Fibroblast of pulmonary artery (primary cell): ENCODE measurements at regions not wholly inside any gene's neighbourhood (a gene's known extent, or its start where the extent isn't known, plus 50 kb on each side); places are given as distances from the start of the nearest gene placed in this dataset.

ENCODE experiments used
- DNase-seq: peaks from one replicate; pipeline ENCODE4 v3.0.0-alpha.2; 2010; ENCODE audit warnings: low read depth
- H3K4me3 ChIP-seq: replicated peaks from 2 replicates; pipeline ENCODE4 v1.5.1; 2011; ENCODE audit warnings: low read depth, mild to moderate bottlenecking, control low read depth, low read length, moderate library complexity
- TF ChIP-seq, protein P1 (sequence below): IDR thresholded peaks from 2 replicates; pipeline ENCODE4 v1.5.1; 2011; ENCODE audit warnings: mild to moderate bottlenecking, control low read depth, low read length, inconsistent platforms; ENCODE audit errors: missing control alignments

DNA sequence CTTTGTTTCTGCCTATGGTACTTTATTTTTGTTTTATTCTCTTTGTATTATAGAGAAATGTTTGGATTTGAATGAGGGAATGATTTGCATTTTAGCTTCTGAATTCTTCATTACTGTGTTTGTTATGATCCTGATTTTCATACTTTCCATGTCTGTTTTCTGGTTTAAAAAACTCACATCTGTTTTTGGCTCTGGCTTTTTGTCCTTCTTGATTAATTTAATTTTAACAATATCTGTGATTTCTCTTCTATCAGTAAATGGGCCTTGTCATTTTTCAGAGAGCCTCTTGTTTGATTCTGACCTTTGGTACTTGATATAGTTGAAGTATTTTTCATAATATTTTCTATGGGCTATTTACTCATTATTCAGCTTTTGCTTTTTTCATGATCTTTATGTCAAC, 341.6 kb upstream of the HAND2 start:
- H3K4me3 ChIP-seq = no peak overlapping the region
- no peak for DNase-seq
- TF ChIP-seq, protein P1, sequence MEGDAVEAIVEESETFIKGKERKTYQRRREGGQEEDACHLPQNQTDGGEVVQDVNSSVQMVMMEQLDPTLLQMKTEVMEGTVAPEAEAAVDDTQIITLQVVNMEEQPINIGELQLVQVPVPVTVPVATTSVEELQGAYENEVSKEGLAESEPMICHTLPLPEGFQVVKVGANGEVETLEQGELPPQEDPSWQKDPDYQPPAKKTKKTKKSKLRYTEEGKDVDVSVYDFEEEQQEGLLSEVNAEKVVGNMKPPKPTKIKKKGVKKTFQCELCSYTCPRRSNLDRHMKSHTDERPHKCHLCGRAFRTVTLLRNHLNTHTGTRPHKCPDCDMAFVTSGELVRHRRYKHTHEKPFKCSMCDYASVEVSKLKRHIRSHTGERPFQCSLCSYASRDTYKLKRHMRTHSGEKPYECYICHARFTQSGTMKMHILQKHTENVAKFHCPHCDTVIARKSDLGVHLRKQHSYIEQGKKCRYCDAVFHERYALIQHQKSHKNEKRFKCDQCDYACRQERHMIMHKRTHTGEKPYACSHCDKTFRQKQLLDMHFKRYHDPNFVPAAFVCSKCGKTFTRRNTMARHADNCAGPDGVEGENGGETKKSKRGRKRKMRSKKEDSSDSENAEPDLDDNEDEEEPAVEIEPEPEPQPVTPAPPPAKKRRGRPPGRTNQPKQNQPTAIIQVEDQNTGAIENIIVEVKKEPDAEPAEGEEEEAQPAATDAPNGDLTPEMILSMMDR = no peak

DNA sequence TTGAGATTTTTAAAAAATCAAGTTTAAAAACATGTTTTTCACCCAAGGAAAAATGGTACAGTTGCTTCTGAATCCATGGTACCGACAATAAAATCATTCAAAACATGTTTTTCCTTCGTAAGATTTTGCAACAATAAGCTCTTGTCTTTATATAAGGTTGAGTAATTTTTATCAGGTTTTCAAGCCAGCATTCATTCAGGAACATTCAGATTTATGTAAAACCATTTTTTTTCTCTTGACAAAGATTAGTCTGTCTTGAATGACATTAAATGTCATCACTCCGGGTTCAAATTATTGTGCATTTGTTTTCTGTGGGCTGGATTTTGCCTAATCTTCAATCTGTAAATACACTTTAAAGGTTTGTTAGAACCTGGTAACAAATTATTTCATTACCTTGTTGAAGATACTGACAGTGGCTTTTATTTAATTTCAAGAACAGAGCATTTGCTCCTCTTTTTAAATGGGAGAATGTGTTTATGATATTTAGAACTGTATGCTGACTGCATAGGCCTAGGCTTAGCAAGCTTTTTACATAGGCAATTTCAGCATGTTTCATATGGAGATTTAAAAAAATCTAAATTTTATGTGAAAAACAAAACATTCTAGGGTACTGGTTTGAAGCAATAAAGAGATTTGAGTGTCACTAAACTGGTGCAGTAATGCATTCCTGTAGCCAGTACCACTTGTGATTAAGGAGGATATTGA, 336.4 kb upstream of the HAND2 start:
- TF ChIP-seq, protein P1 = no peak
- DNase-seq = no peak
- no peak overlapping the region for H3K4me3 ChIP-seq

DNA sequence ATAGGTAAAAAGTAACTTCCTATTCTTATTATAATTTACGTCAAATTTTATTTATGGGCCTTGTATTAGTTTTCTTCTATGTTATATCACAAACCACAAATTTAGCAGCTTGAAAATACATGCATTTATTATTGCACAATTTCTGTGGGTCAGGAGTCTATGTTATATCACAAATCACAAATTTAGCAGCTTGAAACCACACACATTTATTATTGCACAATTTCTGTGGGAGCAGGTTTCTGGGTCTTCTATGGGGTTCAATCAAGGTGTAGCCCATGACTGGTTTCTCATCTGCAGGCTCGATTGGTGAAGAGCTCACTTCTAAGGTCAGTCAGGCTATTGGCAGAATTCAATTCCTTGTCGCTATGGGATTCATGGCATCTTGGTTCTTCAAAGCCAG, 332.7 kb upstream of the HAND2 start:
- no peak overlapping the region for H3K4me3 ChIP-seq
- no peak for DNase-seq
- TF ChIP-seq, protein P1 = no peak

DNA sequence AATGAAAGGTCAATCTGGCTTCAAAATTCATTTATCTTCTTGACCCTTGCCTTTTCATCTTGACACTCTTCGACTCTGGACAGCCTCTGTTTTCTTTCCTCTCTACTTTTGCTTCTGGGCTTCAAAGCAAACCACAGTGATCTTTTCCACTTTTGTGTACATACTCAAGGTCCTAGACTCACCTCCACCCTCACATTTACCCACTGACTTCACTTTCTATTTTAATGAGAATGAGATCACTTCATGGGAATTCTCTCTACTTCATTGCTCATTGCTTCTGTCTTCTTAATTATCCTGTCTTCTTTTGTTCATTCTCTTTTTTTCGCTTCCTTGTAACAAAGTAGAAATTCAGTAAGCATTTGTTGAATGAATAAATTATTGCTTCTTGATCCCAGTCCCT, 330.1 kb upstream of the HAND2 start:
- TF ChIP-seq, protein P1 = no peak
- no peak for DNase-seq
- H3K4me3 ChIP-seq = no peak overlapping the region

- no peak for DNase-seq
- no peak overlapping the region for H3K4me3 ChIP-seq
- TF ChIP-seq, protein P1 = no peak
These were observed 329.2 kb upstream of the HAND2 start for GRCh38 chr4:173859091-173859713.

DNA sequence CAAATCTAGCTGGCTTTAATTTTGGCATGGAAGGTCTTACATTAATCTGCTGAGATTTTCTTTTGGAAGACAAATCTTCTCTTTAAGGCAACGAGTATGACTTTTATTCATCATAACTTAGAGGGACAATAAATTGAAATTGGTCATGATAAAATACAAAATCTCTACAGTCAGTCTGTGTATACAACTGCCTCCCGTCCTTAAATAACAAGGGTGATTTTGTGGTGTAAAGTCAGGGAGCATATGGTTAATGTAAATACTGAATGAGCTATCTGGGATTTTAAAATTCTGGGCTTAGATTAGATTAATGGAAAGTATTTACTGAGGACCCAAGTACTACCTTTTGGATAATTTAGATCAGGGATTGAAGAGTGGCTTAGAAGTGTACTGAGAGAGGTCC, 328.4 kb upstream of the HAND2 start:
- DNase-seq = no peak
- H3K4me3 ChIP-seq = no peak overlapping the region
- TF ChIP-seq, protein P1 = no peak

GRCh38 chr4:173857828-173858227, 327.8 kb upstream of the HAND2 start:
- DNase-seq = no peak
- H3K4me3 ChIP-seq = no peak overlapping the region
- TF ChIP-seq, protein P1 = no peak
